ENCODE measurements at regions not wholly inside any gene's neighbourhood (a gene's known extent, or its start where the extent isn't known, plus 50 kb on each side); places are given as distances from the start of the nearest gene placed in this dataset.

DNA sequence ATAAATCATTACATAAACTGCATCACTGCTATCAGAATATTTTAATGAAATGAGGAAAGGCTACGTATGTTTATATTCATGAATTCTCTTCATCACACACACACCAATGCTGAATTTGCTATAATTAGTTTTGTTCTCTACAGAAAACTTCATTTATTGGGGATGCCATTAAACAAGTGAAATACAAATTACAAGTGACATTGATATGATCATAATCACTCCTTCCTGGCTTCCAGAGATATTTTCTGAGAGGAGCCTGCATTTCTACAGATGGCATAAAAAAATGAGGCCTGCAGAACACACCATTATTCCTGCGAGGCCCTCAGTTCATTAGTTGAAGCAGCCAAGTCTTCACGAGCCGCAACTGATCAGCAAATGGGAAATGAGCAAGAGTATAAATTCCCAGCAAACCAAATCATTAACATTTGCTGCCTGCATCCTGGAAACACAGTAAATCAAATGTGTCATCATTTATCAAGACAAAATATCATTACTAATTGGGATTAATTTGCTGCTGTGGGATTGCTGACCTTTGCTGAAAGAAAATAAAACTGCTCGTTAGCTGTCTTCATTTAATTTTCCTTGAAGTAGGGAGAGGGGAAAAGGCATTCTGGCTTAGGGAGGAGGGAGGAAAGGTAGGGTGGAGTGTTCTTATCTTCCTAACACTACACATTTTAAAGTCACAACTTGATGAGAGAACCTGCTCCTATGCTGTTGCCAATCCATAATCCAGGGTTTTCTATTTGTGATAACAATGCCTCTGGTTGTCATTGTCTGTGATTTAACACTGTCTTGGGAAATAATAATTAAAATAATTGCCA, 921.9 kb downstream of the SQOR start:
- TF ChIP-seq POLR2AphosphoS5 (IDR thresholded peaks at IDR 0.05; ENCODE audit: low read depth, low read length), result no peak
- TF ChIP-seq, protein P1, sequence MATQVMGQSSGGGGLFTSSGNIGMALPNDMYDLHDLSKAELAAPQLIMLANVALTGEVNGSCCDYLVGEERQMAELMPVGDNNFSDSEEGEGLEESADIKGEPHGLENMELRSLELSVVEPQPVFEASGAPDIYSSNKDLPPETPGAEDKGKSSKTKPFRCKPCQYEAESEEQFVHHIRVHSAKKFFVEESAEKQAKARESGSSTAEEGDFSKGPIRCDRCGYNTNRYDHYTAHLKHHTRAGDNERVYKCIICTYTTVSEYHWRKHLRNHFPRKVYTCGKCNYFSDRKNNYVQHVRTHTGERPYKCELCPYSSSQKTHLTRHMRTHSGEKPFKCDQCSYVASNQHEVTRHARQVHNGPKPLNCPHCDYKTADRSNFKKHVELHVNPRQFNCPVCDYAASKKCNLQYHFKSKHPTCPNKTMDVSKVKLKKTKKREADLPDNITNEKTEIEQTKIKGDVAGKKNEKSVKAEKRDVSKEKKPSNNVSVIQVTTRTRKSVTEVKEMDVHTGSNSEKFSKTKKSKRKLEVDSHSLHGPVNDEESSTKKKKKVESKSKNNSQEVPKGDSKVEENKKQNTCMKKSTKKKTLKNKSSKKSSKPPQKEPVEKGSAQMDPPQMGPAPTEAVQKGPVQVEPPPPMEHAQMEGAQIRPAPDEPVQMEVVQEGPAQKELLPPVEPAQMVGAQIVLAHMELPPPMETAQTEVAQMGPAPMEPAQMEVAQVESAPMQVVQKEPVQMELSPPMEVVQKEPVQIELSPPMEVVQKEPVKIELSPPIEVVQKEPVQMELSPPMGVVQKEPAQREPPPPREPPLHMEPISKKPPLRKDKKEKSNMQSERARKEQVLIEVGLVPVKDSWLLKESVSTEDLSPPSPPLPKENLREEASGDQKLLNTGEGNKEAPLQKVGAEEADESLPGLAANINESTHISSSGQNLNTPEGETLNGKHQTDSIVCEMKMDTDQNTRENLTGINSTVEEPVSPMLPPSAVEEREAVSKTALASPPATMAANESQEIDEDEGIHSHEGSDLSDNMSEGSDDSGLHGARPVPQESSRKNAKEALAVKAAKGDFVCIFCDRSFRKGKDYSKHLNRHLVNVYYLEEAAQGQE (IDR thresholded peaks at IDR 0.05; ENCODE audit: insufficient read depth in 1 of 2, low read depth in 2 of 2, low read length in 2 of 2), result no peak
- TF ChIP-seq SIN3A (IDR thresholded peaks at IDR 0.05; ENCODE audit: borderline replicate concordance, insufficient read depth, low read length), result no peak
